Colonic mucosa (tissue), 4 donors: ENCODE measurements at regions not wholly inside any gene's neighbourhood (a gene's known extent, or its start where the extent isn't known, plus 50 kb on each side); places are given as distances from the start of the nearest gene placed in this dataset.

Experiments used
- DNase-seq: peaks from one replicate; pipeline ENCODE4 v3.0.0-alpha.2; 2020
- H3K27ac ChIP-seq: fragments of 200-600 bp; one replicate; pipeline ENCODE4 v1.8.0; 2021
- H3K27me3 ChIP-seq: fragments of 200-600 bp; one replicate; pipeline ENCODE4 v1.8.0; 2021
- H3K36me3 ChIP-seq: fragments of 200-600 bp; one replicate; pipeline ENCODE4 v1.8.0; 2021
- H3K4me1 ChIP-seq: fragments of 200-600 bp; one replicate; pipeline ENCODE4 v1.8.0; 2021; ENCODE audit warnings: mild to moderate bottlenecking
- H3K4me3 ChIP-seq: fragments of 200-600 bp; one replicate; pipeline ENCODE4 v1.8.0; 2021
- H3K9ac ChIP-seq, 2 donors: one replicate each; pipeline ENCODE4 v1.7.0; 2013; ENCODE audit warnings: control low read depth in 2 of 2, low read depth in 2 of 2, low read length in 2 of 2
- H3K9me3 ChIP-seq: fragments of 200-600 bp; one replicate; pipeline ENCODE4 v1.8.0; 2021
- intact Hi-C: fragments of 100-400 bp; cut with DNase I; formaldehyde crosslinking; loops from one replicate; pipeline ENCODE4 v1.14.1; 2022
- TF ChIP-seq, protein P1 (sequence below): fragments of 200-600 bp; IDR thresholded peaks from one replicate; pipeline ENCODE4 v1.8.0; 2022; ENCODE audit warnings: antibody characterized with exemption, mild to moderate bottlenecking
- donor health status: healthy.
- donor health status: DM: no; HTN: no; CAD: no.
- donor health status: DM: no; HTN: no; CAD: no.

DNA sequence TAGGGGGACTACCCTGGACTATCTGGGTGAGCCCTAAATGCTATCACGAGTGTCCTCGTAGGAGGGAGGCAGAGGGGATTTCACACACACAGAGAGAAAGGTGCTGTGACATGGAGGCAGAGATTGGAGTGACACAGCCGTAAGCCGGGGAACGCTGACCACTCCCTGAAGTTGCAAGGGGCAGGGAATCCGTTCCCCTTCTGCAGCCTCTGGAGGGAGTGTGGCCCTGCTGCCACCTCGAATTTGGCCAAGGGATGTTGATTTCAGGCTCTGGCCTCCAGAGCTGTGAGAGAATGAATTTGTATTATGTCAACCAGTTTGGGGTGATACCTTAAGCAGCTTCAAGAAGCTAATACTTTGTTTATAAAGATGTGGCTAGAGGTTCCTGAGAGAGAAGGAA is 137.7 kb downstream of the ACTL8 start:
- DNase-seq: no peak
- TF ChIP-seq, protein P1, sequence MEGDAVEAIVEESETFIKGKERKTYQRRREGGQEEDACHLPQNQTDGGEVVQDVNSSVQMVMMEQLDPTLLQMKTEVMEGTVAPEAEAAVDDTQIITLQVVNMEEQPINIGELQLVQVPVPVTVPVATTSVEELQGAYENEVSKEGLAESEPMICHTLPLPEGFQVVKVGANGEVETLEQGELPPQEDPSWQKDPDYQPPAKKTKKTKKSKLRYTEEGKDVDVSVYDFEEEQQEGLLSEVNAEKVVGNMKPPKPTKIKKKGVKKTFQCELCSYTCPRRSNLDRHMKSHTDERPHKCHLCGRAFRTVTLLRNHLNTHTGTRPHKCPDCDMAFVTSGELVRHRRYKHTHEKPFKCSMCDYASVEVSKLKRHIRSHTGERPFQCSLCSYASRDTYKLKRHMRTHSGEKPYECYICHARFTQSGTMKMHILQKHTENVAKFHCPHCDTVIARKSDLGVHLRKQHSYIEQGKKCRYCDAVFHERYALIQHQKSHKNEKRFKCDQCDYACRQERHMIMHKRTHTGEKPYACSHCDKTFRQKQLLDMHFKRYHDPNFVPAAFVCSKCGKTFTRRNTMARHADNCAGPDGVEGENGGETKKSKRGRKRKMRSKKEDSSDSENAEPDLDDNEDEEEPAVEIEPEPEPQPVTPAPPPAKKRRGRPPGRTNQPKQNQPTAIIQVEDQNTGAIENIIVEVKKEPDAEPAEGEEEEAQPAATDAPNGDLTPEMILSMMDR: no peak
- Histone ChIP-seq H3K27ac (no peak overlapping the region), H3K36me3 (no peaks in the 10 kb centered on the region), H3K9me3 (no peaks in the 10 kb centered on the region), H3K4me1 (no peaks in the 10 kb centered on the region), H3K9ac (no peak overlapping the region), H3K4me3 (no peak overlapping the region), H3K27me3 (no peaks in the 10 kb centered on the region)
- intact Hi-C loops: no loop called here

DNA sequence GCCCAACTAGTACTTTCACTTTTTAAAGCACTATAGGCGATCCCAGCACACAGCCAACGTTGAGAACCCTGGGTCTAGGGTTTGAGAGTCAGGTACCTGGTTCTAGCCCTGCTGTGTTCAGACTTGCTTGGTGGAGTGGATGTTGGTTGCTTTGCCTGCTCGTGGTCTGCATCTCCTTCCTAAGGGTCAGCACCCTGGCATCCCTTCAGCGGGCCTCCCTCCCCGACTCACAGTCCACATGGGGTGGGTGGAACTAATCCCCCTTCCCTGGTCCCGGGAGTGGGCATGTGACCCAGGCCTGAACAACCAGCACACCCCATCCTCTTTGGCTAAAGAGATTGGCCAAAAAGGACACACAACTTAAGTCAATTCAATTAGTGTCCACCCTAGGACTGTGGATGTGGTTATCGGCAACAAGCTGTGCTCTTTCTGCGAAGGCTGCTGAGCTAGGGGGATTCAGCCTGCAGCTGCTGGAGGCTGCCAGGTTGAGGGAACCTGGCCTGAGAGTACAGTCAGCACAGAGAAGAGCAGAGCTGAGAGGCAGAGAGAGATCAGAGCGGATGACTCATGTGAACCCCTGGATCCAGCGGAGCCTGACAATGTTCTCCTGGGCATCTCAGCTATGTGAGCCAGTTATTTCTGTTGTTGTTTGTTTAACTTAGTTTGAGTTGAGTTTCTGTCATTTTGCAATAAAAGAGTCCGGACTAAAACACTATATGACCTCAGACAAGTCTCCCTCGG is 138.9 kb downstream of the ACTL8 start:
- no peaks in the 10 kb centered on the region for H3K36me3 ChIP-seq
- H3K9ac ChIP-seq: no peak overlapping the region
- DNase-seq: no peak
- H3K27ac ChIP-seq: no peak overlapping the region
- no peak overlapping the region for H3K4me3 ChIP-seq
- no peaks in the 10 kb centered on the region for H3K9me3 ChIP-seq
- TF ChIP-seq, protein P1: no peak
- no peaks in the 10 kb centered on the region for H3K27me3 ChIP-seq
- intact Hi-C loops: no loop called here
- no peaks in the 10 kb centered on the region for H3K4me1 ChIP-seq

DNA sequence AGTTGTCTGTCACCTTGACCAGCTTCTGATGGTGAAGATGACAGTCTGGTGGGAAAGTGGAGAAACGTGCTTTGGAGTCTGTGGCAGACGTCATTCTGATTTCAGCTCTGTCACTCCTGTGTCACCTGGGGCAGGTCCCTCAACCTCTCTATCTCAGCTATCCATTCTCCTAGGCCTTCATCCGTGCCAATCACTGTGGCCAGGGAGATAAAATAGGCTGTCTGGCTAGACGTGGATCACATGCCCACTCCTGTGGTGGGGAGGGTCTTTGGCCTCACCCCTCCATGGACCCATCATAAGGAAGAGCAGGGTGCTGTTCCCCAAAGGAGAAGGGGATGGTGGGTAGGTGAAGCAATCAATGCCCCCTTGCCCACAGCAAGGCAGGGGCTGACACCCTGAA is 140.3 kb downstream of the ACTL8 start:
- intact Hi-C loops: no loop called here
- TF ChIP-seq, protein P1: no peak
- Histone ChIP-seq H3K27ac (no peak overlapping the region), H3K9me3 (no peaks in the 10 kb centered on the region), H3K9ac (no peak overlapping the region), H3K27me3 (no peaks in the 10 kb centered on the region), H3K36me3 (no peaks in the 10 kb centered on the region), H3K4me3 (no peak overlapping the region), H3K4me1 (no peaks in the 10 kb centered on the region)
- DNase-seq: no peak

DNA sequence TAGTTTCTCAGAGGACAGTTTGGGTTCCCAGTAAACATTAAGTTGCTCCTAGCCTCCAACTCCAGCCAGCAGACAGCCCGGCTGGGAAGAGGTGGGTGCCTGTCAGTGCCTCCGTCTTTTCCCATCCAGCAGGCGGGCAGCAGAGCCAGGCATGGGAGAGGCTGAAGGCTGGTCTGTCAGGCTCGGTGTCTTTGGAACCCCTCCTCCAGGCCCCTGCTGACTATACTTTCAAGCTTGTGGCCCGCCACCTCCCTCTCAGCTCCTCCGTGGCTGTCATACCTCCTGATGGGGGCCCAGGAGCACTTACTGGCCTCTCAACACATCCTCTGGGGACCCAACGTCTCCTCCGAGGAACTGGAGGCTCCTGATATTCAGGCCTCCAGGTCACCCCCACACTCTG is 140.9 kb downstream of the ACTL8 start:
- no peak for DNase-seq
- H3K27ac ChIP-seq: no peak overlapping the region
- no peaks in the 10 kb centered on the region for H3K36me3 ChIP-seq
- H3K9me3 ChIP-seq: no peaks in the 10 kb centered on the region
- H3K27me3 ChIP-seq: no peaks in the 10 kb centered on the region
- TF ChIP-seq, protein P1: no peak
- intact Hi-C loops: no loop called here
- H3K9ac ChIP-seq: no peak overlapping the region
- H3K4me3 ChIP-seq: no peak overlapping the region
- no peaks in the 10 kb centered on the region for H3K4me1 ChIP-seq

DNA sequence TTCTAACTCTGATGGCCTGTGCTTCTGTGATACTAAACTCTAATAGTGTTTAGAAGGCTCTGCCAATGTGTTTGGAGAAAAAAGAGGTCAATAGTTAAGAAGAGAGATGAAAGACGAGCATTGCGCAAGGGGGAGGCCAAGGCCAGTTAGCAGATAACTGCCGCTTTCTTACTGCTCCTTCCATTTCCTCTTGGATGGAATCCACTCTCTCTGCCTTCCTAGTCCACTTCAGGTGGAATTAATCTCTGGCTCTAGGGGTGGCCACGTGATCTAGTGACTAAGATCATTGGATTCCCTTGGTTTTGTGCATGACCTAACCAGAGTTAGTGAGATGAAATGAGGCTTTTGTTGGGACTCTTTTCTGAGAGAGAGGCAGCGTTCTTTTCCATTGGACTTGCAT is 148.3 kb downstream of the ACTL8 start:
- Histone ChIP-seq H3K4me3 (no peak overlapping the region), H3K9ac (no peak overlapping the region), H3K9me3 (no peaks in the 10 kb centered on the region), H3K27me3 (no peaks in the 10 kb centered on the region), H3K27ac (no peak overlapping the region), H3K36me3 (no peaks in the 10 kb centered on the region), H3K4me1 (no peaks in the 10 kb centered on the region)
- intact Hi-C loops: no loop called here
- no peak for DNase-seq
- TF ChIP-seq, protein P1: no peak
